ENCODE measurements at regions not wholly inside any gene's neighbourhood (a gene's known extent, or its start where the extent isn't known, plus 50 kb on each side); places are given as distances from the start of the nearest gene placed in this dataset.
A peak's percentile ranks its signal among the peaks of the same experiment; 100 is the strongest.

DNA sequence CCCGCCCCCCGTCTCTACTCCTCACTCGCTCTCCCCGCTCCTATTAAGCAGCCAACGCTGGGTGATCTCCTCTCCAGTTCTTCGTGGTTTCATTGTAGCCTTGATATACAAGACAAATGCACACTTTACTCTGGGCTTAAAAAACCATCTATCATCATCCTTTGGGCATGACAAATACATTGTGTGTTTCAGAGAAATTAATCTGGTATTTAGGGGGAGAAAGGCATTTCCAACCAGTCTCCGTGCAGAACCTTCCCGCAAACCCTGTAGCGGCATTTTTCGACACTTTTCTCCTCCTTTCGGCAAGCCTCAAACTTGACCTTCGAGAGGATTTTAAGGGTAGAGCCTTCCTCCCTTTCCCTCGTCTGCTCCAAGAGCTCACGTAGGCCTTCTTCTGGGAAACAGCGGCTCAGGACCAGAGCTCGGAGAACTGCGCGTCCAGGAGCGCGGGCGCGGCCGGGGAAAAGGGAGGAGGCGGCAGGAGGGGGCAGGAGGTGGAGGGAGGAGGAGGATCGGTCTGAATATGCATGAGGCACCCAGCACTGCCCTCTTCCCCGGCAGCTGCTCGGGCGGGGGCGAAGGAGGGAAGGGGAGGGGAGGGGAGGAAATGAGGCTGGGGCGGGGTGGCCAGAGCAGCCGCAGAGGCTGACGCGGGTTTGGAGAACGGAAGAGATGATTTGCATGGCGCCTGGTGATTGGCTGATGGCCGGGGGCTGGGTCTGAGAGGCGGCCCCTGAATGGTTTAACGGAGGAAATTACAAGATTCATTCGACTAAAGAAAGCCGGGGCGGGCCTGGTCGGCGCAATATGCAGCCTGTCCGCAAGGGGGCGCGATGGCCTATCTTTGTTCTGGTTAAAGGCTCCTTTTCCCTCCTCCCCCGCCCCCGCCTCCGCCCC lies 127.5 kb downstream of the TMEM161B start:
- no peak for TF ChIP-seq EZH2 (IDR thresholded peaks at IDR 0.05; ENCODE audit: insufficient read depth, poor library complexity, severe bottlenecking)
- TF ChIP-seq EZH2phosphoT487 (IDR thresholded peaks at IDR 0.05; ENCODE audit: insufficient read depth, low read depth): no peak
- Histone ChIP-seq H3K27me3 (replicated peaks; ENCODE audit: insufficient read depth) (peaks cover 61% of the 10 kb centered on the region), H3K4me1 (ENCODE audit: insufficient read depth) (peaks cover 8% of the 10 kb centered on the region; the same call in 1 of the 2 replicates), H3K27ac (no peak overlapping the region), H4K20me1 (ENCODE audit: insufficient read depth) (no peaks in the 10 kb centered on the region), H3K79me2 (ENCODE audit: insufficient read depth) (no peaks in the 10 kb centered on the region), H2AFZ (peak overlapping the region; percentile 94), H3K4me2 (ENCODE audit: unreplicated experiment) (peak overlapping the region; percentile 87), H3K4me3 (peak overlapping the region; percentile 74), H3K9me3 (ENCODE audit: low read depth) (no peaks in the 10 kb centered on the region), H3K9me2 (ENCODE audit: insufficient read depth) (no peaks in the 10 kb centered on the region), H3K9ac (peak overlapping the region; percentile 42), H3K36me3 (ENCODE audit: low read depth) (no peaks in the 10 kb centered on the region), H3F3A (ENCODE audit: insufficient read depth) (no peaks in the 10 kb centered on the region; the same call in 1 of the 2 replicates)
- 2 to 3% methylated on average over 29 to 49 of the region's 49 CpGs for WGBS, 2 experiments (ENCODE audit: low coverage in 1 of 2, low lambda C conversion rate in 2 of 2, missing lambda C conversion rate in 2 of 2)
- DNase-seq: peak; percentile 97
- in situ Hi-C loops (cut with MboI): loop anchor here (25.0 kb wide), 1 partner anchor 546 kb away; no protein-coding TSS in a partner anchor

GRCh38 chr5:88140396-88140855 lies 128.2 kb downstream of the TMEM161B start:
- WGBS, 2 experiments (ENCODE audit: low coverage in 1 of 2, low lambda C conversion rate in 2 of 2, missing lambda C conversion rate in 2 of 2): 1 to 2% methylated on average over 15 of the region's 15 CpGs
- TF ChIP-seq EZH2phosphoT487 (IDR thresholded peaks at IDR 0.05; ENCODE audit: insufficient read depth, low read depth) (no peak), EZH2 (IDR thresholded peaks at IDR 0.05; ENCODE audit: insufficient read depth, poor library complexity, severe bottlenecking) (no peak)
- peaks cover 54% of the 10 kb centered on the region for H3K27me3 ChIP-seq (replicated peaks; ENCODE audit: insufficient read depth)
- peak overlapping the region; percentile 74 for H3K4me3 ChIP-seq
- in situ Hi-C loops (cut with MboI): loop anchor here (25.0 kb wide), 1 partner anchor 547 kb away; no protein-coding TSS in a partner anchor
- no peaks in the 10 kb centered on the region for H3K9me3 ChIP-seq (ENCODE audit: low read depth)
- no peaks in the 10 kb centered on the region; the same call in 1 of the 2 replicates for H3F3A ChIP-seq (ENCODE audit: insufficient read depth)
- DNase-seq: no peak
- H3K79me2 ChIP-seq (ENCODE audit: insufficient read depth): no peaks in the 10 kb centered on the region
- H3K27ac ChIP-seq: no peak overlapping the region
- H3K36me3 ChIP-seq (ENCODE audit: low read depth): no peaks in the 10 kb centered on the region
- H4K20me1 ChIP-seq (ENCODE audit: insufficient read depth): no peaks in the 10 kb centered on the region
- H3K9me2 ChIP-seq (ENCODE audit: insufficient read depth): no peaks in the 10 kb centered on the region
- peak overlapping the region; percentile 94 for H2AFZ ChIP-seq
- peak overlapping the region; percentile 42; the same call in 1 of the 2 replicates for H3K9ac ChIP-seq
- peak overlapping the region; percentile 87 for H3K4me2 ChIP-seq (ENCODE audit: unreplicated experiment)
- H3K4me1 ChIP-seq (ENCODE audit: insufficient read depth): peaks cover 8% of the 10 kb centered on the region; the same call in 1 of the 2 replicates

- Histone ChIP-seq H3K9me3 (ENCODE audit: low read depth) (no peaks in the 10 kb centered on the region), H3F3A (ENCODE audit: insufficient read depth) (no peaks in the 10 kb centered on the region), H3K79me2 (ENCODE audit: insufficient read depth) (no peaks in the 10 kb centered on the region), H3K4me3 (no peak overlapping the region), H3K36me3 (ENCODE audit: low read depth) (no peaks in the 10 kb centered on the region), H3K4me2 (ENCODE audit: unreplicated experiment) (no peak overlapping the region), H3K27me3 (replicated peaks; ENCODE audit: insufficient read depth) (no peaks in the 10 kb centered on the region), H4K20me1 (ENCODE audit: insufficient read depth) (no peaks in the 10 kb centered on the region), H3K9ac (no peak overlapping the region), H3K27ac (no peak overlapping the region), H2AFZ (no peak overlapping the region), H3K9me2 (ENCODE audit: insufficient read depth) (no peaks in the 10 kb centered on the region), H3K4me1 (ENCODE audit: insufficient read depth) (no peaks in the 10 kb centered on the region)
- in situ Hi-C loops (cut with MboI): loop anchor here (25.0 kb wide), 1 partner anchor 557 kb away; no protein-coding TSS in a partner anchor
- WGBS, 2 experiments (ENCODE audit: low coverage in 1 of 2, low lambda C conversion rate in 2 of 2, missing lambda C conversion rate in 2 of 2): 69 to 73% methylated on average over 5 of the region's 5 CpGs
- TF ChIP-seq EZH2phosphoT487 (IDR thresholded peaks at IDR 0.05; ENCODE audit: insufficient read depth, low read depth) (no peak), EZH2 (IDR thresholded peaks at IDR 0.05; ENCODE audit: insufficient read depth, poor library complexity, severe bottlenecking) (no peak)
- no peak for DNase-seq
These were observed 138.3 kb downstream of the TMEM161B start for GRCh38 chr5:88130211-88130815.

DNA sequence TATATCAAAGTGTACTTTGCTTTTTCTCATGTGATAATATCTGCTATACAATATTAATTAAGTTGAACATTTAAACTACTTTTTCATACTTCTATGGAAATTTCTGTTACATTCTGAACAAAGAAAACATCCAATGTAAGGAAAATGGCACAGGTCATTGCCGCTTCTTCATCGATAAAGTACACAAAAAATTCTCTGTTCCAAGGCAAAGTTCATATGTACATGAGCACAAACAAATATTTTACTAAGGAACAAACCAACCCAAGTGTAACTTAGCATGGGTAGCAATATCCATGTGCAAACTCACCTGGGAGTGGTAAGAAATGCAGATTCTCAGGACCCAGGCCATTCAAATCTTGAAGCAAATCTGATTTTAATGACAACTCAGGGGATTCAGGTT lies 139.8 kb downstream of the TMEM161B start:
- no peaks in the 10 kb centered on the region for H3K4me1 ChIP-seq (ENCODE audit: insufficient read depth)
- H3K9me3 ChIP-seq (ENCODE audit: low read depth): no peaks in the 10 kb centered on the region
- no peak overlapping the region for H3K4me2 ChIP-seq (ENCODE audit: unreplicated experiment)
- H3K9me2 ChIP-seq (ENCODE audit: insufficient read depth): no peaks in the 10 kb centered on the region
- no peaks in the 10 kb centered on the region for H4K20me1 ChIP-seq (ENCODE audit: insufficient read depth)
- no peak overlapping the region for H2AFZ ChIP-seq
- 70 to 78% methylated on average over 2 of the region's 2 CpGs for WGBS, 2 experiments (ENCODE audit: low coverage in 1 of 2, low lambda C conversion rate in 2 of 2, missing lambda C conversion rate in 2 of 2)
- H3K27ac ChIP-seq: no peak overlapping the region
- no peak overlapping the region for H3K4me3 ChIP-seq
- H3K79me2 ChIP-seq (ENCODE audit: insufficient read depth): no peaks in the 10 kb centered on the region
- no peak for DNase-seq
- no peaks in the 10 kb centered on the region for H3K27me3 ChIP-seq (replicated peaks; ENCODE audit: insufficient read depth)
- TF ChIP-seq EZH2phosphoT487 (IDR thresholded peaks at IDR 0.05; ENCODE audit: insufficient read depth, low read depth): no peak
- no peak for TF ChIP-seq EZH2 (IDR thresholded peaks at IDR 0.05; ENCODE audit: insufficient read depth, poor library complexity, severe bottlenecking)
- in situ Hi-C loops (cut with MboI): loop anchor here (25.0 kb wide), 1 partner anchor 558 kb away; no protein-coding TSS in a partner anchor
- H3F3A ChIP-seq (ENCODE audit: insufficient read depth): no peaks in the 10 kb centered on the region
- no peaks in the 10 kb centered on the region for H3K36me3 ChIP-seq (ENCODE audit: low read depth)
- no peak overlapping the region for H3K9ac ChIP-seq

Data from GM23248 (cell line).